ENCODE measurements at regions not wholly inside any gene's neighbourhood (a gene's known extent, or its start where the extent isn't known, plus 50 kb on each side); places are given as distances from the start of the nearest gene placed in this dataset.

GRCh38 chr4:101706535-101707057 lies 83.9 kb upstream of the BANK1 start:
- TF ChIP-seq, protein P1, sequence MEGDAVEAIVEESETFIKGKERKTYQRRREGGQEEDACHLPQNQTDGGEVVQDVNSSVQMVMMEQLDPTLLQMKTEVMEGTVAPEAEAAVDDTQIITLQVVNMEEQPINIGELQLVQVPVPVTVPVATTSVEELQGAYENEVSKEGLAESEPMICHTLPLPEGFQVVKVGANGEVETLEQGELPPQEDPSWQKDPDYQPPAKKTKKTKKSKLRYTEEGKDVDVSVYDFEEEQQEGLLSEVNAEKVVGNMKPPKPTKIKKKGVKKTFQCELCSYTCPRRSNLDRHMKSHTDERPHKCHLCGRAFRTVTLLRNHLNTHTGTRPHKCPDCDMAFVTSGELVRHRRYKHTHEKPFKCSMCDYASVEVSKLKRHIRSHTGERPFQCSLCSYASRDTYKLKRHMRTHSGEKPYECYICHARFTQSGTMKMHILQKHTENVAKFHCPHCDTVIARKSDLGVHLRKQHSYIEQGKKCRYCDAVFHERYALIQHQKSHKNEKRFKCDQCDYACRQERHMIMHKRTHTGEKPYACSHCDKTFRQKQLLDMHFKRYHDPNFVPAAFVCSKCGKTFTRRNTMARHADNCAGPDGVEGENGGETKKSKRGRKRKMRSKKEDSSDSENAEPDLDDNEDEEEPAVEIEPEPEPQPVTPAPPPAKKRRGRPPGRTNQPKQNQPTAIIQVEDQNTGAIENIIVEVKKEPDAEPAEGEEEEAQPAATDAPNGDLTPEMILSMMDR (IDR thresholded peaks at IDR 0.05), result no peak
- no peak for TF ChIP-seq POLR2A (IDR thresholded peaks at IDR 0.05)
